K562 (cell line): ENCODE measurements at regions not wholly inside any gene's neighbourhood (a gene's known extent, or its start where the extent isn't known, plus 50 kb on each side); places are given as distances from the start of the nearest gene placed in this dataset.

Experiments
- ATAC-seq: fragments of 200-7000 bp; cut with Tn5 transposase; 3 replicates; pipeline ENCODE4 v1.9.1; 2020; ENCODE audit warnings: moderate library complexity
- BruUV-seq: library from RNA; stranded (reverse); fragments of 400-500 nt; replicated peaks from 2 replicates; lab custom pipeline; 2021; lab: Mats Ljungman, UMichigan
- CTCF ChIA-PET: fragments of 300-600 bp; formaldehyde crosslinking; extraction: SDS; loops from one replicate; lab custom pipeline; 2021; ENCODE audit warnings: low intra/inter-chr PET ratio; lab: Yijun Ruan, JAX
- POLR2A ChIA-PET: fragments of 300-600, 350-650 bp; sonication (Branson Sonifier 250); formaldehyde crosslinking; extraction: SDS; loops from one replicate; lab custom pipeline; 2021; ENCODE audit warnings: antibody characterized with exemption, inconsistent platforms; lab: Yijun Ruan, JAX
- DNase-seq, 4 experiments: peaks; one replicate each; pipeline versions ENCODE4 v3.0.0 to v3.0.0-alpha.2; 2011 to 2018; ENCODE audit warnings: low spot score in 3 of 4, mixed read lengths in 3 of 4; ENCODE audit errors: extremely low read depth in 1 of 4
- FAIRE-seq: peaks from 2 replicates; lab custom pipeline; 2011; peaks lifted over from hg19 to GRCh38; lab: Jason Lieb, UNC
- H2AFZ ChIP-seq: 2 replicates; pipeline ENCODE4 v1.6.0; 2011; ENCODE audit warnings: low read depth, low read length, control low read depth, inconsistent platforms
- H3K27ac ChIP-seq: fragments of 200-600 bp; 3 replicates; pipeline ENCODE4 v1.8.0; 2011; ENCODE audit warnings: low read depth, mild to moderate bottlenecking, control low read depth, inconsistent platforms, low read length, moderate library complexity, mixed read lengths; ENCODE audit errors: extremely low read depth
- H3K27me3 ChIP-seq, 2 experiments: fragments of 300-600 bp in 1 of 2; 2 replicates in 1 of 2; 3 replicates in 1 of 2; pipeline versions ENCODE4 v1.6.0 to v1.8.0; 2011; ENCODE audit warnings: inconsistent platforms in 2 of 2, low read length in 2 of 2, mild to moderate bottlenecking in 1 of 2, mixed read lengths in 1 of 2, moderate library complexity in 1 of 2; ENCODE audit not compliant: control insufficient read depth in 2 of 2, insufficient read depth in 2 of 2
- H3K36me3 ChIP-seq: fragments of 300-600 bp; 3 replicates; pipeline ENCODE4 v1.8.0; 2011; ENCODE audit warnings: mild to moderate bottlenecking, low read length, inconsistent platforms; ENCODE audit not compliant: control insufficient read depth, insufficient read depth
- H3K4me1 ChIP-seq, 2 experiments: fragments of 200-600 bp in 1 of 2; replicated peaks in 1 of 2; 2 replicates in 1 of 2; 3 replicates in 1 of 2; pipeline versions ENCODE4 v1.5.1 to v1.8.0; 2011; ENCODE audit warnings: inconsistent platforms in 2 of 2, low read length in 2 of 2, mild to moderate bottlenecking in 1 of 2, mixed read lengths in 1 of 2, moderate library complexity in 1 of 2; ENCODE audit not compliant: control insufficient read depth in 2 of 2, insufficient read depth in 2 of 2
- H3K4me2 ChIP-seq: 2 replicates; pipeline ENCODE4 v1.6.1; 2011; ENCODE audit warnings: low read length, control low read depth, inconsistent platforms, mixed read lengths; ENCODE audit not compliant: insufficient read depth
- H3K4me3 ChIP-seq: fragments of 200-600 bp; sonication (generic), shearing (Covaris generic); 2 replicates; pipeline ENCODE4 v1.5.1; 2016; ENCODE audit warnings: control low read depth, inconsistent platforms
- H3K79me2 ChIP-seq: fragments of 200-600 bp; 3 replicates; pipeline ENCODE4 v1.8.0; 2011; ENCODE audit warnings: low read length, inconsistent platforms; ENCODE audit not compliant: control insufficient read depth, insufficient read depth
- H3K9ac ChIP-seq, 2 experiments: 2 replicates each; pipeline versions ENCODE4 v1.6.0 to v1.6.1; 2011; ENCODE audit warnings: low read depth in 2 of 2, low read length in 2 of 2, control low read depth in 1 of 2, inconsistent platforms in 1 of 2, mild to moderate bottlenecking in 1 of 2, mixed read lengths in 1 of 2; ENCODE audit not compliant: insufficient read depth in 1 of 2
- H3K9me1 ChIP-seq: one replicate; pipeline ENCODE4 v1.6.0; 2011; ENCODE audit warnings: inconsistent platforms, mild to moderate bottlenecking, low read length, moderate library complexity; ENCODE audit not compliant: control insufficient read depth, insufficient read depth
- H3K9me3 ChIP-seq: replicated peaks from 2 replicates; pipeline ENCODE4 v1.5.1; 2011; ENCODE audit warnings: low read depth, low read length, inconsistent platforms; ENCODE audit not compliant: control insufficient read depth, insufficient read depth
- H4K20me1 ChIP-seq: replicated peaks from 2 replicates; pipeline ENCODE4 v1.6.1; 2011; ENCODE audit warnings: low read length, inconsistent platforms, mixed read lengths; ENCODE audit not compliant: control insufficient read depth, insufficient read depth
- COPS2 ChIP-seq: fragments of 450-650 bp; conservative IDR thresholded peaks from 2 replicates; pipeline ENCODE4 v1.6.1; 2016; ENCODE audit warnings: mild to moderate bottlenecking, moderate library complexity
- CREB5 ChIP-seq: fragments of 250-450 bp; sonication (Bioruptor Pico); IDR thresholded peaks from 2 replicates; pipeline ENCODE4 v1.5.0; 2020; ENCODE audit warnings: mild to moderate bottlenecking
- CTCFL ChIP-seq: IDR thresholded peaks from 2 replicates; pipeline ENCODE4 v1.6.1; 2011; ENCODE audit warnings: borderline replicate concordance, low read depth, mild to moderate bottlenecking, moderate library complexity, low read length; ENCODE audit not compliant: insufficient read depth, poor library complexity, severe bottlenecking
- EP400 ChIP-seq: fragments of 450-650 bp; IDR thresholded peaks from 2 replicates; pipeline ENCODE4 v1.6.1; 2017; ENCODE audit warnings: antibody characterized with exemption, mild to moderate bottlenecking, moderate library complexity
- KAT8 ChIP-seq: fragments of 450-650 bp; IDR thresholded peaks from 2 replicates; pipeline ENCODE4 v1.6.1; 2016; ENCODE audit warnings: low read depth, mild to moderate bottlenecking
- PHB ChIP-seq: fragments of 250-450 bp; sonication (Bioruptor Pico); IDR thresholded peaks from 2 replicates; pipeline ENCODE4 v1.5.0; 2021
- SMARCB1 ChIP-seq: IDR thresholded peaks from 2 replicates; pipeline ENCODE4 v1.6.1; 2011; ENCODE audit warnings: improper control_type of control experiment, low read depth; ENCODE audit not compliant: insufficient read length
- SMARCE1 ChIP-seq: fragments of 450-650 bp; IDR thresholded peaks from 2 replicates; pipeline ENCODE4 v1.7.1; 2016; ENCODE audit warnings: mild to moderate bottlenecking
- TAL1 ChIP-seq: fragments of 450-650 bp; IDR thresholded peaks from 2 replicates; pipeline ENCODE4 v1.6.1; 2016; ENCODE audit warnings: mild to moderate bottlenecking
- ZNF57 ChIP-seq: fragments of 450-650 bp; formaldehyde crosslinking; IDR thresholded peaks from 2 replicates; pipeline ENCODE4 v1.4.0; 2020; ENCODE audit warnings: mild to moderate bottlenecking, moderate library complexity
- ZNF830 ChIP-seq: fragments of 250-450 bp; sonication (Bioruptor Pico); IDR thresholded peaks from 2 replicates; pipeline ENCODE4 v1.5.0; 2021; ENCODE audit warnings: mild to moderate bottlenecking
- WGBS: fragments of 100-300 bp; shearing (Covaris generic); methylation state at CpG from one replicate; pipeline ENCODE4 v1.1.6; 2016; ENCODE audit warnings: low coverage, mixed read lengths; ENCODE audit not compliant: insufficient coverage; ENCODE audit errors: missing lambda C conversion rate; 5-methylcytosine and 5-hydroxymethylcytosine counted together
- in situ Hi-C: fragments of 300-500 bp; cut with MboI; formaldehyde crosslinking; loops from 4 replicates; pipeline ENCODE4 v1.15.0; 2018; ENCODE audit warnings: inconsistent platforms, mixed read lengths
- intact Hi-C: fragments of 100-400 bp; cut with micrococcal nuclease; formaldehyde crosslinking; loops from 2 replicates; pipeline ENCODE4 v1.14.2; 2022
- TF ChIP-seq, protein P1 (sequence below): IDR thresholded peaks from 3 replicates; pipeline ENCODE4 v1.6.1; 2011; ENCODE audit warnings: borderline replicate concordance, mild to moderate bottlenecking; ENCODE audit not compliant: insufficient read length, insufficient read depth

DNA sequence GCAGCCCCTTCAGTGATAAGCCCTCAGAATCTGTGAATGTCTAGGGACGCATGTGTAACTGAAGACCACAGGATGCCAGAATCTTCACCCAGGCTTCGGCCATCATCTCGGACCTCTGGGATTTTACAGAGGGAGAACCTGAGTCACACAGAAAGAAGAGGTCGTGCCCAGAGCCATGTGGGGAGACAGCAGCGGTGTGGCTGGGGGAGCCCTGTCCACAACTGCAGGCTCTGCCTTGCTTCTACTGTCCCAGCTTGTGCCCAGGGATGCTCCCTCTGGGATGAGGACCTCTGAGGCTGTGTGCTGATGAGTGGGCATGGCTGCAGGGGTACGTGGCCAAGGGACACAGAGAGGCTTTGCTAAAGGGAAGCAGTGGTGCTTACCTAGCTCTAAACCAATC lies 582.0 kb downstream of the TBC1D22A start:
- Histone ChIP-seq H3K27me3 (peaks cover 0 to 9% of the 10 kb centered on the region in 2 experiments; a peak in 1 of 5 replicates), H3K79me2 (no peaks in the 10 kb centered on the region), H3K9ac (no peak overlapping the region), H2AFZ (no peak overlapping the region), H3K9me3 (no peaks in the 10 kb centered on the region), H3K4me2 (no peak overlapping the region), H3K27ac (no peak overlapping the region), H4K20me1 (no peaks in the 10 kb centered on the region), H3K4me1 (no peaks in the 10 kb centered on the region), H3K4me3 (no peak overlapping the region), H3K36me3 (no peaks in the 10 kb centered on the region), H3K9me1 (no peaks in the 10 kb centered on the region)
- in situ Hi-C loops, result no loop called here
- POLR2A ChIA-PET, result no interaction called here
- ATAC-seq (no peak), DNase-seq (no peak), FAIRE-seq (no peak)
- CTCF ChIA-PET, result no interaction called here
- TF ChIP-seq, protein P1, sequence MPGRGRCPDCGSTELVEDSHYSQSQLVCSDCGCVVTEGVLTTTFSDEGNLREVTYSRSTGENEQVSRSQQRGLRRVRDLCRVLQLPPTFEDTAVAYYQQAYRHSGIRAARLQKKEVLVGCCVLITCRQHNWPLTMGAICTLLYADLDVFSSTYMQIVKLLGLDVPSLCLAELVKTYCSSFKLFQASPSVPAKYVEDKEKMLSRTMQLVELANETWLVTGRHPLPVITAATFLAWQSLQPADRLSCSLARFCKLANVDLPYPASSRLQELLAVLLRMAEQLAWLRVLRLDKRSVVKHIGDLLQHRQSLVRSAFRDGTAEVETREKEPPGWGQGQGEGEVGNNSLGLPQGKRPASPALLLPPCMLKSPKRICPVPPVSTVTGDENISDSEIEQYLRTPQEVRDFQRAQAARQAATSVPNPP, result no peak
- no peak for TF ChIP-seq TAL1
- TF ChIP-seq SMARCE1, result no peak
- TF ChIP-seq SMARCB1, result no peak
- intact Hi-C loops, result no loop called here
- BruUV-seq, result no TSS peak
- WGBS, result 0% methylated on average over 5 of the region's 6 CpGs

- Histone ChIP-seq H3K36me3 (no peaks in the 10 kb centered on the region), H3K4me1 (no peaks in the 10 kb centered on the region), H3K9me1 (no peaks in the 10 kb centered on the region), H3K79me2 (no peaks in the 10 kb centered on the region), H3K9me3 (no peaks in the 10 kb centered on the region), H3K4me2 (no peak overlapping the region), H2AFZ (no peak overlapping the region), H4K20me1 (no peaks in the 10 kb centered on the region), H3K9ac (no peak overlapping the region), H3K27me3 (peaks cover 0 to 9% of the 10 kb centered on the region in 2 experiments; a peak in 1 of 5 replicates), H3K4me3 (no peak overlapping the region), H3K27ac (no peak overlapping the region)
- CTCF ChIA-PET, result no interaction called here
- in situ Hi-C loops, result no loop called here
- POLR2A ChIA-PET, result no interaction called here
- no TSS peak for BruUV-seq
- ATAC-seq (no peak), DNase-seq (no peak), FAIRE-seq (no peak)
- intact Hi-C loops, result no loop called here
- 0% methylated on average over 6 of the region's 8 CpGs for WGBS
- TF ChIP-seq CTCFL, result no peak
- TF ChIP-seq ZNF57 (CRISPR knock-in tag), result no peak
- no peak for TF ChIP-seq CREB5
- TF ChIP-seq COPS2, result no peak
- TF ChIP-seq PHB (CRISPR knock-in tag), result no peak
- no peak for TF ChIP-seq EP400
- TF ChIP-seq KAT8, result no peak
- no peak for TF ChIP-seq ZNF830
Observed at GRCh38 chr22:47343611-47344010, 581.2 kb downstream of the TBC1D22A start.
